ENCODE measurements at regions not wholly inside any gene's neighbourhood (a gene's known extent, or its start where the extent isn't known, plus 50 kb on each side); places are given as distances from the start of the nearest gene placed in this dataset.

DNA sequence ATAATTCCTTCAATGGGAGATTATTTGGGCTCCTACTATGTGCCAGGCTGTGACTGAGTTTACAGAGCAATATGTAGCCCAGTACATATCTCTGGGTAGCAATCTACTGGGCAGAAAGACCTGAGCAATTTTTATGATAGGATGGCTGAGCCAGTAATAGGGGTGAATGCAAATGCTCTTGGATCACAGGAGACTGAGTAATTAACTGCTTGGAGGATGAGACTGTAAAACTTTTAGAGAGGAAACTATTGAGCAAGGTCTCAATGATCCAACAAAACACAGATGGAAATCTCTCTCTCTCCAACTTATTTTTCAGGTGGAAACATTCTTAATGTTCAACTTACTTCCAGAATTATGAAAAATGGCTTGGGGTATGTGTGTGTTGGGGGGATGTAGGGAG lies 402.2 kb downstream of the AEBP2 start:
- in situ Hi-C loops (cut with MboI; ENCODE audit: low pct_unique_long_range_greater_than_20kb in 2 of 9, low sequenced_read_pairs in 9 of 9, unreplicated experiment in 9 of 9) = no loop called here
- no peaks in the 10 kb centered on the region for H3K4me1 ChIP-seq (replicated peaks in 1 of 2)
- no peak overlapping the region for H3K27ac ChIP-seq
- no peak overlapping the region for H3K4me3 ChIP-seq
- no peak for ATAC-seq (replicated peaks in 6 of 8)

DNA sequence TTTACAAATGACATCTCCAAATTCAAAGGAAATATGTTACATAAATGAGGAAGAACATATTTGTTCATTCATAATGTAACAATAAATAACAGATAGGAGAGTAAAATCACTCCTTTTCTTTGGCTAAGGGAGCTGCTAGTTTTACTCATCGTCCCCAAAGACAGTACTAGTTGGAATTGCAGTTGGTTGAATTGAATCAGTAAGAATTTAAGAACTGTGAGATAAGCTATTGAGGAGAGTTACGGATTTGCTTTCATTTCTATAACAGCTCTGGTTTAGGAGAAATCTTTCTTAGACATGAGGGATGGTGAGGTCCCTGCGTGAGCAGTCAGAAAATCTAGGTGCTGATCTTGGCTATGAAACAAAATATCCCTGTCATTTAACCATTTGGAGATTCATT lies 402.8 kb downstream of the AEBP2 start:
- WGBS, 10 experiments = 53 to 100% (median 87%) methylated on average over 1 to 3 of the region's 3 CpGs
- Histone ChIP-seq H3K4me1 (replicated peaks in 1 of 2) (no peaks in the 10 kb centered on the region), H3K4me3 (no peak overlapping the region), H3K27ac (no peak overlapping the region)
- in situ Hi-C loops (cut with MboI; ENCODE audit: low pct_unique_long_range_greater_than_20kb in 2 of 9, low sequenced_read_pairs in 9 of 9, unreplicated experiment in 9 of 9) = no loop called here
- no peak for ATAC-seq (replicated peaks in 6 of 8)

DNA sequence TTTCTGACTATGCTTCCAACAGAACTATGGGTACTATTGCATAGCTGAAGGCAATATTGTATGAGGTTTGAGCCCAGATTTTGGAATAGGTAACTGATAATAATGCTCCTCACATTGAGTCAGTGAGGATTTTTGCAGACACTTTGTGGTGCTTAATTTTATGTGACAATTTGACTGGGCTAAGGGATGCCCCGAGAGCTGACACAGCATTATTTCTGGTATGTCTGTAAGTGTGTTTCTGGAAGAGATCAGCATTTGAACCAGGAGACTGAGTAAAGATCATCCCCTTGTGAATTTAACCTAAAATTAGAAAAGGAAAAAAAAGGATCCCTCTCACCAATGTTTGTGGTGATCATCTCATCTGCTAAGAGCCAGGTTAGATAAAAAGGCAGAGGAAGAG lies 404.9 kb downstream of the AEBP2 start:
- in situ Hi-C loops (cut with MboI; ENCODE audit: low pct_unique_long_range_greater_than_20kb in 2 of 9, low sequenced_read_pairs in 9 of 9, unreplicated experiment in 9 of 9) = no loop called here
- WGBS, 10 experiments = 50 to 100% (median 83%) methylated on average over 1 of the region's 1 CpG; no CpG with 5 or more reads in 5 of the 10 experiments
- no peak overlapping the region for H3K4me3 ChIP-seq
- ATAC-seq (replicated peaks in 6 of 8) = no peak
- no peak overlapping the region for H3K27ac ChIP-seq
- H3K4me1 ChIP-seq (replicated peaks in 1 of 2) = no peaks in the 10 kb centered on the region

DNA sequence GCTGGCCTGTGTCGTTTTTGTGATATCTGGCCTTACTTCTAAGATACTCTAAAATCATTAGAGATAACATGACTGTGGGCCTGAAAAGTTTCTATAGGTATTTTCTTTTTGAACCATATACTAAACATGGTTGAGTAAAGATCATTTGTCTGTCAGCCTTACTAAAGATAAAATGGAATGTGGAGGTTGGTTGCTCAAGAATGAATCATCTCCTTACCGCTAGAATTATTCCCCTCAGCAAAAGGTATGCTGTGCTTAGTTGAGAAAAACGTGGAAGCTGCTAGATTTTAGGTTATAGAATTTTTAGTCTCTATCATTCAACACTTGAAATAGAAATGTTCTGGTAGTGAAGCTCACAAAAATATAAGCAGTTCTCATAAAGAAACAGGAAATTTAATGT lies 407.3 kb downstream of the AEBP2 start:
- in situ Hi-C loops (cut with MboI; ENCODE audit: low pct_unique_long_range_greater_than_20kb in 2 of 9, low sequenced_read_pairs in 9 of 9, unreplicated experiment in 9 of 9) = no loop called here
- ATAC-seq (replicated peaks in 6 of 8) = no peak
- 0 to 94% (median 46%) methylated on average over 1 to 3 of the region's 3 CpGs for WGBS, 10 experiments
- H3K27ac ChIP-seq = no peak overlapping the region
- H3K4me1 ChIP-seq (replicated peaks in 1 of 2) = no peaks in the 10 kb centered on the region
- H3K4me3 ChIP-seq = no peak overlapping the region

DNA sequence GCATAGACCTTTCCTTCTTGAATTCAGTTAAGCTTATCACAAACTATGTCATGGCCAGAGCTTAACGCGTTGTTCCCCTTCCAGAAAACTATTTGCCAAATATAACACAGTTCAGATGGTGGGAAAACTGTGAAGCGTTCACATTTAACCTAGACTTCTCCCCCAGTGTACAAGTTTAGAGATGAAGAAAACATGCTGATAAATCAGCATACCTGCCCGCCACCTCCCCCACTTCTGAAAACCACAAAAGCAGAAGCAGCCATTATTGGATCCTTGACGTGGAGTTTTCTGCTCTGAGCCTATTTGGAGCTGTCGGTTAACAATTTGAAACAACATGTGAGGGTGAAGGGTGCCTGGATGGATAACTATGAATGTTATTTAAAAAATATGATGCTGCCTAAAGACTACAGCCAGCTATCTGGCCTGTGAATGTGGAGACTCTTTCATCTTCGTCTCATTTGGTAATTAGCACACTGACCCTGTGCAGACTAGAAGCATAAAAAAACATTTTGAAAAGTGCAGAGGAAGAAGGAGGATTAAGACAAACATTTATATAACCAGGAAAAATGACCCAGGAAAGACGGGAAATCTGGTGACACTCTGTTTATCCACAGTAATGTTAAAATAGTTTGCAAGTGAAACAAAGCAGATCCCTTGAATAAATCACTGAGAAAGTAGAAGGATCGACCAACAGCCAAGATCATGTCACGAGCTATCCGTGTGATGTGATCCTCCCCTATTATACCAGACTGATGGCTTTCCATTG lies 408.2 kb downstream of the AEBP2 start:
- in situ Hi-C loops (cut with MboI; ENCODE audit: low pct_unique_long_range_greater_than_20kb in 2 of 9, low sequenced_read_pairs in 9 of 9, unreplicated experiment in 9 of 9) = no loop called here
- 18 to 100% (median 79%) methylated on average over 1 to 11 of the region's 11 CpGs for WGBS, 10 experiments
- Histone ChIP-seq H3K4me3 (no peak overlapping the region), H3K4me1 (replicated peaks in 1 of 2) (no peaks in the 10 kb centered on the region), H3K27ac (no peak overlapping the region)
- ATAC-seq (replicated peaks in 6 of 8) = peak in 1 of 8 experiments; percentile 44

DNA sequence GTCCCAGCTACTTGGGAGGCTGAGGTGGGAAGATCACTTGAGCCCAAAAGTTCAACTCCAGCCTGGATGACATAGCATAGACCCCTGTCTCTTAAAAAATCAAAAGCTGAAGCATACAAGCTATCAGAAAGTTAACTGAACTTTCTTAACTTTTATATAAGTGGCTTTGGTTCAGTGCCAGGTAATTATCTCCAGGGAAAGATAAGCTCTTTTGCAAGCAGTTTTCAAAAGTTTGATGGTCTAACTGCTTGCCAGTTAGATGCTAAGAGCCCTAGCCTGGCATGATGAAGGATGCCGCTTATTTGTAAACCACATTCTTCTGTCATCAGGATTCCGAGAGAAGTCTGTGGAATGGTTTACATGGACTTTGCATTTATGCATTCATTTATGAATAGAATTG lies 409.1 kb downstream of the AEBP2 start:
- no peak for ATAC-seq (replicated peaks in 6 of 8)
- Histone ChIP-seq H3K4me3 (no peak overlapping the region), H3K4me1 (replicated peaks in 1 of 2) (no peaks in the 10 kb centered on the region), H3K27ac (no peak overlapping the region)
- in situ Hi-C loops (cut with MboI; ENCODE audit: low pct_unique_long_range_greater_than_20kb in 2 of 9, low sequenced_read_pairs in 9 of 9, unreplicated experiment in 9 of 9) = no loop called here
- 62 to 100% (median 91%) methylated on average over 2 of the region's 2 CpGs; no CpG with 5 or more reads in 2 of the 10 experiments for WGBS, 10 experiments

DNA sequence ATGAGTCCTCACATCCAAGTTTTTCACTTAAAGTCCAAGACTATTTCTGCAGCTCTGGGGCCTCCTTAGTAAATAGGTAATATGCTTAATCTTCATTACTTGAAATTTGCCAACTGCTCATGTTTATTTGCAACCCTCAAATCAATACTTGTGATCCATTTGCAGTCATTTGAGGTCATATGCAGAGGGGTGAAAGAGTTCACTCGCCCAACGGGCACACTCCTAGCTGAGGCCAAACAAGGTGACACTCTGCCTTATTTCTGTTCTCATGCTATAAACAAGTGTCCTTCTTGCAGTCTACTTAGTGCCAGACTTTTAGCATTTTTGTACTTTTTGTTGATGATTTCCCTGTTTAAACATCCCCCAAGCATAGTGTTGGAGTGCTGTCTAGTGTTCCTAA lies 409.9 kb downstream of the AEBP2 start:
- 40 to 100% (median 65%) methylated on average over 1 to 2 of the region's 2 CpGs; no CpG with 5 or more reads in 6 of the 10 experiments for WGBS, 10 experiments
- H3K4me3 ChIP-seq = no peak overlapping the region
- no peak for ATAC-seq (replicated peaks in 6 of 8)
- no peaks in the 10 kb centered on the region for H3K4me1 ChIP-seq (replicated peaks in 1 of 2)
- H3K27ac ChIP-seq = no peak overlapping the region
- in situ Hi-C loops (cut with MboI; ENCODE audit: low pct_unique_long_range_greater_than_20kb in 2 of 9, low sequenced_read_pairs in 9 of 9, unreplicated experiment in 9 of 9) = no loop called here

DNA sequence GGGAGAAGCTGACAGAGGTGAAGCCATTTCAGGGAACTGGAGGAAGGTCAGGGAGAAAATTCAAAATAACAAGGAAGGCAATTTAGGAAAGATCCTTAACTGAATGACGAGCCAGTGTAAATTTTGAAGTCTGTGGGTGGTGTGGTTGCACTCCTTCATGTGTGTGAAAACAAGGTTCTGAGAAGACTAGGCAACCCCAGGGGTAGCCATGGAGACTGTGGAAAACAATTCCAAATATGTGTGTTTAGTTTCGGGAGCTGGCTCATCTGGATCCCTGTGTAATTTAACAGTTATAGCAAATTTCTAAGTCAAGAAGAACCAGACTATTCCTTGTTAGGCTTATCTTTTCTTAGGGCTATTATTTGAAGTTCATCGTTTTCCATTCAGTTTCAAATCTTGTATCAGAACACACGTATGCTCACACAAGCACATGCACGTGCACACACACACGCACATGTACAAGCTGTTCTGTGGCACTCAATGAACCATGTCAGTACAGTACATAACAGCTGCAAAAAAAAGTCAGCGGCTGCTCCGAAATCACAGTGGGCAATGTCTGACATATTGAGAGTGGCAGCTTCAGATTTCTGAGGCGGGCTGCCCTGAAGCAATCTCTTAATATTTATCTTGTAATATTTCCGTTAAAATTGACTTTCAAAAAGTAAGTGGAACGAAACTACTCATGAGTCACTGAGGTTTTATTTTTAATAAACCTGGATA lies 411.2 kb downstream of the AEBP2 start:
- Histone ChIP-seq H3K4me3 (no peak overlapping the region), H3K4me1 (replicated peaks in 1 of 2) (no peaks in the 10 kb centered on the region), H3K27ac (no peak overlapping the region)
- in situ Hi-C loops (cut with MboI; ENCODE audit: low pct_unique_long_range_greater_than_20kb in 2 of 9, low sequenced_read_pairs in 9 of 9, unreplicated experiment in 9 of 9) = no loop called here
- WGBS, 10 experiments = 24 to 93% (median 85%) methylated on average over 4 to 10 of the region's 11 CpGs
- peak in 3 of 8 experiments; percentile 25 to 66 (median 29) for ATAC-seq (replicated peaks in 6 of 8)

DNA sequence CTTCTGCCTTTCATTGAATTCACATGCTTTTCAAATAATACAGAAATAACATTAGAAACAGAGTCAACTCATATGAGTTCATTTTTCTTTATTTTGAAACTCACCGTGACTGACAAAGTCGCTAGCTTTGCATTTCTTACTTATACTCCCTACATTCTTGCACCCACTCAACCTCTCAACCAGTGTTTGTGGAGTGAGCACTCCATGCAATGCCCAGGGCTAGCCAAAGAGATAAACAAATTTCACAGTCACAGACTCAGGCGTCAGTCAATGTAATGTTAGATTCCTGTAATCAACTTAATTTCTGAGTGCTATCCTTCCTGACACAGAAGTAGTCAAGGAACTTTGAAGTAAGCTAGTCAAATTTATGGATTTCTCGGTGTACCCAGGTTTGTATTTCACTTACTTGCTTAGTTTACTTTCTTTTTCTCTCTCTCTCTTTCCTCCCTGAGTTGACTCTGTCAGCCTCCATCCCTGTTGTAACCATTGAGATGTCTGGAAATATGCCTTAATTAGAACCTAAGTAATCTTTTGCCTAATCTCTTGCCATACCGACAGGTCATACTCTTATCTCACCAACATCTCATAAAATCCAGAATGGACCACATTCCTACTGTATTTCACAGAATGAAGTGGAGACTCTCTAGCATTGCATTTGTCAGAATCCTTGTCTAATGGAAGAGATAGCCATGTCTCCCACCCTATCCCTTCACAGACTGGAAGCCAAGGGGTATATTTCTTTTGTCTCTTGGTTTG lies 413.0 kb downstream of the AEBP2 start:
- in situ Hi-C loops (cut with MboI; ENCODE audit: low pct_unique_long_range_greater_than_20kb in 2 of 9, low sequenced_read_pairs in 9 of 9, unreplicated experiment in 9 of 9) = no loop called here

DNA sequence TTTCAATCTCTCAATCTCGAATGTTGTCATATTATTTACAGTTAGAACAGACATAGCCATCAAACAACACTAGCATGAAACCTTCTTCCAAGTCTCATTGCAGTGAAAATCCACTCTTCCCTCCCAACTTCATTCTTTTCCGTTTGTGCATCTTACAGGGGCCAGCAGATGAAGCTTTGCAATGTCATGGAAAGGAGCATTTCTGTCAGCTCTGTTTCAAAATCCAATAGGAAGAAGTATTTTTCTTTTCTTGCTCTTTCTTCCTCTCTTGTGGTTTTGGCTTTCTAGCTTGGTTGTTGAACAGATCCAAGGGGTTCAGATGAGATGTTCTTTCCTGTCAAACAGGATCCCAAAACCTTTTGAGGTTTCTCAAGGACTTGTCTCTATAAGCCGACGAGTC lies 416.6 kb downstream of the AEBP2 start:
- Histone ChIP-seq H3K4me1 (replicated peaks in 1 of 2) (peaks cover 0 to 6% of the 10 kb centered on the region in 2 donors), H3K27ac (no peak overlapping the region), H3K4me3 (no peak overlapping the region)
- in situ Hi-C loops (cut with MboI; ENCODE audit: low pct_unique_long_range_greater_than_20kb in 2 of 9, low sequenced_read_pairs in 9 of 9, unreplicated experiment in 9 of 9) = no loop called here
- 4 to 94% (median 76%) methylated on average over 2 to 4 of the region's 4 CpGs for WGBS, 10 experiments
- no peak for ATAC-seq (replicated peaks in 6 of 8)

More for the DNA sequence above, 413.0 kb downstream of the AEBP2 start:
- Histone ChIP-seq H3K4me3 (no peak overlapping the region), H3K27ac (no peak overlapping the region), H3K4me1 (replicated peaks in 1 of 2) (peaks cover 0 to 6% of the 10 kb centered on the region in 2 donors)
- 52 to 95% (median 85%) methylated on average over 3 to 5 of the region's 5 CpGs; no CpG with 5 or more reads in 2 of the 10 experiments for WGBS, 10 experiments
- no peak for ATAC-seq (replicated peaks in 6 of 8)

DNA sequence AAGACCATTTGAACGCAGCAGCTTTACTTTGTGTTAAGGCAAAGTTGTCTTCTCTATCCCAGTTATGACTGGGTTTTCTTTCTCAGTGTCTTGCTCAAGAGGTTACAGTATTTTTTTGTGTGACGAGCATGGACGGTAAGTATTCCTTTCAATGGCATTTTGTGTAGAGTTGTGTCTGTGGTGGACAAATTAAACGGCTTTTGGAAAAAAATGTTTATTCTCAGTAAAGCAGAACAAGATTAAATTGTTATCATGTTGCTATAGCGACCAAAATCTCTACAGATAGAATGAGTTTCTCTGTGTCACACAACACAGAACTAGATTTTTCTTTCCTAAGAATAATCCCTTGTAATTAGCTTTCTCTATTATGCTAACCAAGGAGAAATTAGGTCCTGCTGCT lies 417.1 kb downstream of the AEBP2 start:
- Histone ChIP-seq H3K4me1 (replicated peaks in 1 of 2) (peaks cover 0 to 6% of the 10 kb centered on the region in 2 donors), H3K27ac (no peak overlapping the region), H3K4me3 (no peak overlapping the region)
- in situ Hi-C loops (cut with MboI; ENCODE audit: low pct_unique_long_range_greater_than_20kb in 2 of 9, low sequenced_read_pairs in 9 of 9, unreplicated experiment in 9 of 9) = no loop called here
- 17 to 75% (median 58%) methylated on average over 1 to 5 of the region's 5 CpGs; no CpG with 5 or more reads in 1 of the 10 experiments for WGBS, 10 experiments
- ATAC-seq (replicated peaks in 6 of 8) = peak in 2 of 8 experiments; percentile 26 to 46

DNA sequence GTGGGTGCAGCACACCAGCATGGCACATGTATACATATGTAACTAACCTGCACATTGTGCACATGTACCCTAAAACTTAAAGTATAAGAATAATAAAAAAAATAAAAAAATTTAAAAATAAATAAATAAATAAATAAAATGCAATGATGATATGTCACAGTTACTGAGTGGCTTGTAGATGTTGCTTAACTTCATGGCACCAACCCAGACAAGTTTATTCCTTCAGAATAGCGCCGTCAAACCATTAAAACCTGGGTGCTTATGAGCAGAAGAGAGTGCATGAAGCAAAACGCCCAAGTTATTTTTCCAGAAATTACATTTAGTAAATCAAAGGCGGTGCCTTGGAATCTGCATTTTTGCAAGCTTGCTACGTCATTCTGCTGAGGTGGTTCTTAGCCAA lies 417.9 kb downstream of the AEBP2 start:
- H3K4me3 ChIP-seq = no peak overlapping the region
- ATAC-seq (replicated peaks in 6 of 8) = no peak
- in situ Hi-C loops (cut with MboI; ENCODE audit: low pct_unique_long_range_greater_than_20kb in 2 of 9, low sequenced_read_pairs in 9 of 9, unreplicated experiment in 9 of 9) = no loop called here
- H3K27ac ChIP-seq = no peak overlapping the region
- 36 to 100% (median 83%) methylated on average over 2 to 5 of the region's 5 CpGs; no CpG with 5 or more reads in 1 of the 10 experiments for WGBS, 10 experiments
- peaks cover 0 to 6% of the 10 kb centered on the region in 2 donors for H3K4me1 ChIP-seq (replicated peaks in 1 of 2)

DNA sequence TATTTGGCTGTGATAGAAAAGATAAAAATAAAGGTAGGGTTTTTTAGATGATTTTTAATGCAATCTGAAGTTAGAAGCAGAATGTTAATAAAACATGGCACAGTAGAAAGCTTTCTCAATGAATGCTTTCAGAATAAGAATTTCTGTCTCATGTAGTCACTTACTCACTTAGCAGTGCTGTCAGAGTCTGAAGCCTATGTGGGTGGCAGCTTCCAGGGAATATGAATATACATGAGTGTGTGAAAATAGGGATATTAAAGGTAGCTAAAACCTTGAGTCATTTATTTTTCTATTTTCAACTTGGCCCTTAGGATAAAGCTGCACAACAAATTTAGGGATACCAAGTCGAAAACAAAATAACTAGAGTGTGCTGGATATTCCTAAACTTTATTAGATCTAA lies 427.9 kb downstream of the AEBP2 start:
- in situ Hi-C loops (cut with MboI; ENCODE audit: low pct_unique_long_range_greater_than_20kb in 2 of 9, low sequenced_read_pairs in 9 of 9, unreplicated experiment in 9 of 9) = no loop called here
- no peak overlapping the region for H3K27ac ChIP-seq
- H3K4me3 ChIP-seq = no peak overlapping the region
- 17 to 100% (median 90%) methylated on average over 1 of the region's 1 CpG; no CpG with 5 or more reads in 4 of the 10 experiments for WGBS, 10 experiments
- peak in 1 of 8 experiments; percentile 35 for ATAC-seq (replicated peaks in 6 of 8)
- H3K4me1 ChIP-seq (replicated peaks in 1 of 2) = peaks cover 3 to 12% of the 10 kb centered on the region in 2 donors
